ENCODE measurements at regions not wholly inside any gene's neighbourhood (a gene's known extent, or its start where the extent isn't known, plus 50 kb on each side); places are given as distances from the start of the nearest gene placed in this dataset.

DNA sequence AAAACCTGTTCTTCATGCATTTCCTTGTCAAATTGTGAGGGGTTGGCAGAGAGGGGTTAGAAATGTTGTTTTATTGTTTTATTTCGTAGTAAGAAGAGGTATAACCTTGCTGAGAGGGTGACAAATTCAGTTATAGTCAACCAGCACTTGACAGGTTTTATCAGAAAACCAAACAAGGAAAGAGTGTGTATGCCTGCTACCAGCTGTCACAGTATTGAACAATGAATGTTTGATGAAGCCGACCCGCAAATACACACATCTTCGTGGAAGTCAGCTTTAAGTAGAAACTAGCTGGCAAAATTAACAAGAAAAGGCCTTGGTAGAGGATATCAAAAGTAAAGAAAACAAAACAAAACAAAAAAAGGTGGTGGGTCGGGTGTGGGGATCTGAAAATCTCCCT, 214.6 kb upstream of the TLE4 start:
- H3K27ac ChIP-seq, result no peak overlapping the region
- H3K4me1 ChIP-seq, result peaks cover 15% of the 10 kb centered on the region
- peaks cover 2% of the 10 kb centered on the region for H3K27me3 Mint-ChIP-seq (ENCODE audit: insufficient read depth, low read depth)
- no peak for DNase-seq (ENCODE audit: low spot score)
- no peak overlapping the region for H3K27ac Mint-ChIP-seq
- H3K4me3 Mint-ChIP-seq, result no peak overlapping the region
- H3K36me3 Mint-ChIP-seq, result no peaks in the 10 kb centered on the region
- peaks cover 9% of the 10 kb centered on the region for H3F3A ChIP-seq (ENCODE audit: low read depth)
- H3K27me3 ChIP-seq, result no peaks in the 10 kb centered on the region
- H3K9ac ChIP-seq, result no peak overlapping the region
- H4K20me1 ChIP-seq (ENCODE audit: low read depth), result no peaks in the 10 kb centered on the region
- peaks cover 2% of the 10 kb centered on the region for H3K9me3 Mint-ChIP-seq
- H3K9me3 ChIP-seq (ENCODE audit: low read depth), result no peaks in the 10 kb centered on the region
- H3K36me3 ChIP-seq, result no peaks in the 10 kb centered on the region
- no peak overlapping the region for H2AFZ ChIP-seq (replicated peaks)
- H3K4me2 ChIP-seq, result no peak overlapping the region
- TF ChIP-seq EZH2 (IDR thresholded peaks at IDR 0.05) (no peak), CTCF (IDR thresholded peaks at IDR 0.05) (no peak), EZH2phosphoT487 (IDR thresholded peaks at IDR 0.05) (no peak)
- H3K4me3 ChIP-seq, result no peak overlapping the region
- peaks cover 13% of the 10 kb centered on the region for H3K4me1 Mint-ChIP-seq
- H3K79me2 ChIP-seq (ENCODE audit: low read depth), result no peaks in the 10 kb centered on the region

DNA sequence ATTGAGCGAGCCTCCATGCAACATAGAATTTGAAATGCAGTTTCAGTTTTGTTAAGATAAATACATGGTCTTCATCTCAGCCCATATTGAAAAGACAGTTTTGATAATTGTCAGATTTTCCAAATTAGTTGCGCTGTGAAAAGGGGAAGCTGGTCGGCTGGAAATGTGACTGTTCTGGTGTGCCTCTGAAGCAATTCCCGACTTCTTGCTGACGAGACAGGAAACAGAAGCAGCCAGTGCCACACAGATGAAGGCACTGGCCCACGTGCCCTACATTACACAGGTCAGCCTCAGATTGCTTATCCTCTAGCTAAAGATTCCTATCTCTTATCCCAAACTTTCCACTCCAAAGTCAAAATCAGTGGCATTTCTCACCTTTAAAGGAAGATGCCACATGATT, 214.1 kb upstream of the TLE4 start:
- no peak overlapping the region for H3K27ac ChIP-seq
- peaks cover 2% of the 10 kb centered on the region for H3K9me3 Mint-ChIP-seq
- peaks cover 17% of the 10 kb centered on the region for H3K4me1 Mint-ChIP-seq
- H3K27me3 ChIP-seq, result no peaks in the 10 kb centered on the region
- no peak overlapping the region for H3K9ac ChIP-seq
- H3K27me3 Mint-ChIP-seq (ENCODE audit: insufficient read depth, low read depth), result peaks cover 2% of the 10 kb centered on the region
- H3K36me3 Mint-ChIP-seq, result no peaks in the 10 kb centered on the region
- H3K27ac Mint-ChIP-seq, result no peak overlapping the region
- no peak overlapping the region for H3K4me3 Mint-ChIP-seq
- TF ChIP-seq CTCF (IDR thresholded peaks at IDR 0.05) (no peak), EZH2 (IDR thresholded peaks at IDR 0.05) (no peak), EZH2phosphoT487 (IDR thresholded peaks at IDR 0.05) (no peak)
- no peak overlapping the region for H3K4me3 ChIP-seq
- peaks cover 13% of the 10 kb centered on the region for H3F3A ChIP-seq (ENCODE audit: low read depth)
- H3K79me2 ChIP-seq (ENCODE audit: low read depth), result no peaks in the 10 kb centered on the region
- peaks cover 19% of the 10 kb centered on the region for H3K4me1 ChIP-seq
- DNase-seq (ENCODE audit: low spot score), result no peak
- H3K9me3 ChIP-seq (ENCODE audit: low read depth), result no peaks in the 10 kb centered on the region
- H4K20me1 ChIP-seq (ENCODE audit: low read depth), result no peaks in the 10 kb centered on the region
- no peak overlapping the region for H2AFZ ChIP-seq (replicated peaks)
- no peaks in the 10 kb centered on the region for H3K36me3 ChIP-seq
- no peak overlapping the region for H3K4me2 ChIP-seq

- no peak overlapping the region for H3K9ac ChIP-seq
- H3K36me3 ChIP-seq, result no peaks in the 10 kb centered on the region
- H3K4me2 ChIP-seq, result no peak overlapping the region
- peaks cover 17% of the 10 kb centered on the region for H3K4me1 Mint-ChIP-seq
- H4K20me1 ChIP-seq (ENCODE audit: low read depth), result no peaks in the 10 kb centered on the region
- no peak overlapping the region for H3K4me3 ChIP-seq
- TF ChIP-seq EZH2phosphoT487 (IDR thresholded peaks at IDR 0.05) (no peak), EZH2 (IDR thresholded peaks at IDR 0.05) (no peak), CTCF (IDR thresholded peaks at IDR 0.05) (no peak)
- H3K27me3 ChIP-seq, result no peaks in the 10 kb centered on the region
- no peak overlapping the region for H2AFZ ChIP-seq (replicated peaks)
- DNase-seq (ENCODE audit: low spot score), result no peak
- H3F3A ChIP-seq (ENCODE audit: low read depth), result peaks cover 13% of the 10 kb centered on the region
- H3K9me3 Mint-ChIP-seq, result peaks cover 2% of the 10 kb centered on the region
- H3K36me3 Mint-ChIP-seq, result no peaks in the 10 kb centered on the region
- peaks cover 20% of the 10 kb centered on the region for H3K4me1 ChIP-seq
- H3K27me3 Mint-ChIP-seq (ENCODE audit: insufficient read depth, low read depth), result peaks cover 2% of the 10 kb centered on the region
- no peaks in the 10 kb centered on the region for H3K79me2 ChIP-seq (ENCODE audit: low read depth)
- no peaks in the 10 kb centered on the region for H3K9me3 ChIP-seq (ENCODE audit: low read depth)
- H3K4me3 Mint-ChIP-seq, result no peak overlapping the region
- no peak overlapping the region for H3K27ac Mint-ChIP-seq
- no peak overlapping the region for H3K27ac ChIP-seq
Observed at GRCh38 chr9:79360387-79361347, 211.1 kb upstream of the TLE4 start.
